ENCODE measurements at regions not wholly inside any gene's neighbourhood (a gene's known extent, or its start where the extent isn't known, plus 50 kb on each side); places are given as distances from the start of the nearest gene placed in this dataset.

GRCh38 chr6:6712449-6713403 lies 124.2 kb downstream of the LY86 start (continued):
- TF ChIP-seq PYGO2 (tag; IDR thresholded peaks at IDR 0.05) (no peak), SAFB2 (IDR thresholded peaks at IDR 0.05; ENCODE audit: borderline replicate concordance, low read depth, low read length, severe bottlenecking) (no peak), SP2 (IDR thresholded peaks at IDR 0.05; ENCODE audit: extremely low read depth, low read depth, low read length, poor library complexity, severe bottlenecking) (no peak), ZNF79 (CRISPR knock-in tag; IDR thresholded peaks at IDR 0.05; ENCODE audit: low read depth) (no peak), ZNF121 (CRISPR knock-in tag; conservative IDR thresholded peaks at IDR 0.05) (no peak), CEBPG (CRISPR knock-in tag; IDR thresholded peaks at IDR 0.05) (peak; percentile 87), CEBPG (tag; conservative IDR thresholded peaks at IDR 0.05 in 1 of 2, IDR thresholded peaks at IDR 0.05 in 1 of 2) (peak; percentile 72 to 83), HMBOX1 (IDR thresholded peaks at IDR 0.05) (no peak), PML (IDR thresholded peaks at IDR 0.05; ENCODE audit: low read length) (peak; percentile 69), FOXK2 (conservative IDR thresholded peaks at IDR 0.05 in 1 of 2, IDR thresholded peaks at IDR 0.05 in 1 of 2; ENCODE audit: low read depth in 2 of 2) (peak; percentile 46 to 50; a peak in 1 of 4 replicates), ARID3A (IDR thresholded peaks at IDR 0.05; ENCODE audit: borderline replicate concordance, low read depth, low read length) (peak; percentile 84; the same call in 1 of the 2 replicates), GATAD2A (IDR thresholded peaks at IDR 0.05) (0 out of 2 replicates have a peak, but pooled peaks have one; percentile 53), ZHX1 (conservative IDR thresholded peaks at IDR 0.05; ENCODE audit: low read length) (no peak)

All from K562 (cell line).